Erythroblast (primary cell): ENCODE measurements at regions not wholly inside any gene's neighbourhood (a gene's known extent, or its start where the extent isn't known, plus 50 kb on each side); places are given as distances from the start of the nearest gene placed in this dataset.

Experiments used
- GATA1 ChIP-seq: IDR thresholded peaks from 2 replicates; pipeline ENCODE4 v1.6.1; 2011; ENCODE audit warnings: low read depth, mild to moderate bottlenecking, control low read depth, low read length, moderate library complexity
- POLR2A ChIP-seq: IDR thresholded peaks from 2 replicates; pipeline ENCODE4 v1.6.1; 2011; ENCODE audit warnings: mild to moderate bottlenecking, low read length

DNA sequence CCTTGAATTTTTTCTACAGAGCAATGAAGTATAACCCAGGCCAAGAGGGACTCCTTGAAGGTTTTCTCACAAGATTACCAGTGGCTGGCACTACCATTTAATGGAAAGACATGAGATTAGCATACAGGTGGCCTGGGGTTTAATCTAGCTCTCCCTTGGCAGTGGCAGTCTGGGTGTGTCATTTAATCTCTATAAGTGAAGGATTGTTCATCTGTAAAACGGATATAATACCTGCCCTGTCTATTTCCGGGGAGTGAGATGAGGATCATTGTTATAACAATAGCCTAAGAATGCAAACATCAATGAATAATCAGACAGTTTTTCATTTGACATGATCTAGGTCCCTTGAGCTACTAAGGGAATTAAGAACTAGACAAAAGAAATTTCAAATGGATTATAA lies 168.7 kb upstream of the CPNE8 start:
- no peak for TF ChIP-seq POLR2A
- no peak for TF ChIP-seq GATA1
